C4-2B (cell line): ENCODE measurements at regions not wholly inside any gene's neighbourhood (a gene's known extent, or its start where the extent isn't known, plus 50 kb on each side); places are given as distances from the start of the nearest gene placed in this dataset.
"Not testable (repeated sequence)": the region's sequence is repeated elsewhere in the genome, so short reads cannot be mapped to it uniquely, and the experiment has no call there.

Experiments used
- ZFX ChIP-seq: fragments of 450-650 bp; IDR thresholded peaks from 2 replicates; pipeline ENCODE4 v1.6.1; 2017
- TF ChIP-seq, protein P1 (sequence below): fragments of 450-650 bp; conservative IDR thresholded peaks from 2 replicates; pipeline ENCODE4 v1.5.1; 2017; ENCODE audit warnings: mild to moderate bottlenecking

GRCh38 chr17:22050766-22051165, 358.4 kb downstream of the KCNJ18 start:
- TF ChIP-seq, protein P1, sequence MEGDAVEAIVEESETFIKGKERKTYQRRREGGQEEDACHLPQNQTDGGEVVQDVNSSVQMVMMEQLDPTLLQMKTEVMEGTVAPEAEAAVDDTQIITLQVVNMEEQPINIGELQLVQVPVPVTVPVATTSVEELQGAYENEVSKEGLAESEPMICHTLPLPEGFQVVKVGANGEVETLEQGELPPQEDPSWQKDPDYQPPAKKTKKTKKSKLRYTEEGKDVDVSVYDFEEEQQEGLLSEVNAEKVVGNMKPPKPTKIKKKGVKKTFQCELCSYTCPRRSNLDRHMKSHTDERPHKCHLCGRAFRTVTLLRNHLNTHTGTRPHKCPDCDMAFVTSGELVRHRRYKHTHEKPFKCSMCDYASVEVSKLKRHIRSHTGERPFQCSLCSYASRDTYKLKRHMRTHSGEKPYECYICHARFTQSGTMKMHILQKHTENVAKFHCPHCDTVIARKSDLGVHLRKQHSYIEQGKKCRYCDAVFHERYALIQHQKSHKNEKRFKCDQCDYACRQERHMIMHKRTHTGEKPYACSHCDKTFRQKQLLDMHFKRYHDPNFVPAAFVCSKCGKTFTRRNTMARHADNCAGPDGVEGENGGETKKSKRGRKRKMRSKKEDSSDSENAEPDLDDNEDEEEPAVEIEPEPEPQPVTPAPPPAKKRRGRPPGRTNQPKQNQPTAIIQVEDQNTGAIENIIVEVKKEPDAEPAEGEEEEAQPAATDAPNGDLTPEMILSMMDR, result not testable (repeated sequence)
- TF ChIP-seq ZFX, result not testable (repeated sequence)
